ENCODE measurements at regions not wholly inside any gene's neighbourhood (a gene's known extent, or its start where the extent isn't known, plus 50 kb on each side); places are given as distances from the start of the nearest gene placed in this dataset.

GRCh38 chr1:184156521-184157393 lies 105.2 kb downstream of the TSEN15 start:
- WGBS, 2 donors = 80 to 84% methylated on average over 5 of the region's 5 CpGs
- H3K9me3 ChIP-seq = no peaks in the 10 kb centered on the region
- TF ChIP-seq EP300 (IDR thresholded peaks at IDR 0.05) (no peak), POLR2AphosphoS5 (IDR thresholded peaks at IDR 0.05) (no peak), CTCF (IDR thresholded peaks at IDR 0.05) (no peak), POLR2A (IDR thresholded peaks at IDR 0.05) (no peak)
- ATAC-seq (ENCODE audit: low FRiP score in 2 of 2) (no peak), DNase-seq (no peak)
- H3K4me3 ChIP-seq = no peak overlapping the region
- no peak overlapping the region for H3K27ac ChIP-seq
- H3K27me3 ChIP-seq = no peaks in the 10 kb centered on the region
- no peaks in the 10 kb centered on the region for H3K36me3 ChIP-seq
- H3K4me1 ChIP-seq = peaks cover 20 to 26% (median 25%) of the 10 kb centered on the region in 4 donors

- 63 to 68% methylated on average over 1 of the region's 1 CpG for WGBS, 2 donors
- TF ChIP-seq CTCF (IDR thresholded peaks at IDR 0.05) (no peak), POLR2AphosphoS5 (IDR thresholded peaks at IDR 0.05) (no peak), EP300 (IDR thresholded peaks at IDR 0.05) (no peak), POLR2A (IDR thresholded peaks at IDR 0.05) (no peak)
Observed at GRCh38 chr1:184157394-184157742, 105.8 kb downstream of the TSEN15 start.

GRCh38 chr1:184158896-184159681 lies 107.6 kb downstream of the TSEN15 start:
- Histone ChIP-seq H3K9me3 (no peaks in the 10 kb centered on the region), H3K27me3 (no peaks in the 10 kb centered on the region), H3K4me3 (no peak overlapping the region), H3K36me3 (no peaks in the 10 kb centered on the region), H3K4me1 (peaks cover 0 to 19% (median 14%) of the 10 kb centered on the region in 4 donors), H3K27ac (peak overlapping the region; percentile 18 to 80 (median 49))
- TF ChIP-seq CTCF (IDR thresholded peaks at IDR 0.05) (no peak), POLR2AphosphoS5 (IDR thresholded peaks at IDR 0.05) (peak in 1 of 2 donors; percentile 28), EP300 (IDR thresholded peaks at IDR 0.05) (no peak)
- DNase-seq = no peak
- 58 to 65% methylated on average over 7 of the region's 7 CpGs for WGBS, 2 donors
- ATAC-seq (ENCODE audit: low FRiP score in 2 of 2) = no peak

More at GRCh38 chr1:184157394-184157742, 105.8 kb downstream of the TSEN15 start:
- no peak overlapping the region for H3K27ac ChIP-seq
- no peaks in the 10 kb centered on the region for H3K9me3 ChIP-seq
- H3K27me3 ChIP-seq = no peaks in the 10 kb centered on the region
- peaks cover 14 to 31% (median 24%) of the 10 kb centered on the region in 4 donors for H3K4me1 ChIP-seq
- H3K4me3 ChIP-seq = no peak overlapping the region
- DNase-seq (no peak), ATAC-seq (ENCODE audit: low FRiP score in 2 of 2) (no peak)
- H3K36me3 ChIP-seq = no peaks in the 10 kb centered on the region

- peak in 1 of 2 donors; percentile 46 for ATAC-seq (ENCODE audit: low FRiP score in 2 of 2)
- DNase-seq = no peak
- WGBS, 2 donors = 70 to 75% methylated on average over 2 of the region's 2 CpGs
- Histone ChIP-seq H3K4me3 (no peak overlapping the region), H3K36me3 (no peaks in the 10 kb centered on the region), H3K27ac (peak overlapping the region in 2 of 4 donors; percentile 61 to 80), H3K4me1 (peaks cover 0 to 18% (median 16%) of the 10 kb centered on the region in 4 donors), H3K9me3 (no peaks in the 10 kb centered on the region), H3K27me3 (no peaks in the 10 kb centered on the region)
- no peak for TF ChIP-seq CTCF (IDR thresholded peaks at IDR 0.05)
- no peak for TF ChIP-seq POLR2A (IDR thresholded peaks at IDR 0.05)
- peak in 1 of 2 donors; percentile 19 for TF ChIP-seq POLR2AphosphoS5 (IDR thresholded peaks at IDR 0.05)
- no peak for TF ChIP-seq EP300 (IDR thresholded peaks at IDR 0.05)
Observed at GRCh38 chr1:184160236-184160635, 108.7 kb downstream of the TSEN15 start.

Data from upper lobe of left lung (tissue), 6 donors.